ENCODE measurements at regions not wholly inside any gene's neighbourhood (a gene's known extent, or its start where the extent isn't known, plus 50 kb on each side); places are given as distances from the start of the nearest gene placed in this dataset.

- TF ChIP-seq, protein P1, sequence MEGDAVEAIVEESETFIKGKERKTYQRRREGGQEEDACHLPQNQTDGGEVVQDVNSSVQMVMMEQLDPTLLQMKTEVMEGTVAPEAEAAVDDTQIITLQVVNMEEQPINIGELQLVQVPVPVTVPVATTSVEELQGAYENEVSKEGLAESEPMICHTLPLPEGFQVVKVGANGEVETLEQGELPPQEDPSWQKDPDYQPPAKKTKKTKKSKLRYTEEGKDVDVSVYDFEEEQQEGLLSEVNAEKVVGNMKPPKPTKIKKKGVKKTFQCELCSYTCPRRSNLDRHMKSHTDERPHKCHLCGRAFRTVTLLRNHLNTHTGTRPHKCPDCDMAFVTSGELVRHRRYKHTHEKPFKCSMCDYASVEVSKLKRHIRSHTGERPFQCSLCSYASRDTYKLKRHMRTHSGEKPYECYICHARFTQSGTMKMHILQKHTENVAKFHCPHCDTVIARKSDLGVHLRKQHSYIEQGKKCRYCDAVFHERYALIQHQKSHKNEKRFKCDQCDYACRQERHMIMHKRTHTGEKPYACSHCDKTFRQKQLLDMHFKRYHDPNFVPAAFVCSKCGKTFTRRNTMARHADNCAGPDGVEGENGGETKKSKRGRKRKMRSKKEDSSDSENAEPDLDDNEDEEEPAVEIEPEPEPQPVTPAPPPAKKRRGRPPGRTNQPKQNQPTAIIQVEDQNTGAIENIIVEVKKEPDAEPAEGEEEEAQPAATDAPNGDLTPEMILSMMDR (IDR thresholded peaks at IDR 0.05) = no peak
- H3K36me3 ChIP-seq = no peaks in the 10 kb centered on the region
- peaks cover 0 to 3% (median 0%) of the 10 kb centered on the region in 11 donors for H3K9me3 ChIP-seq
- peaks cover 6 to 17% (median 9%) of the 10 kb centered on the region in 9 donors for H3K4me1 ChIP-seq
- 69% methylated on average over 6 of the region's 6 CpGs for WGBS, 2 donors
- no peaks in the 10 kb centered on the region for H3K27me3 ChIP-seq
- no peak overlapping the region for H3K4me3 ChIP-seq
- no peak overlapping the region for H3K27ac ChIP-seq
- ATAC-seq (no peak), DNase-seq (no peak)
- intact Hi-C loops (cut with DNase I) = no loop called here
These were observed 438.7 kb upstream of the JARID2 start for GRCh38 chr6:14807130-14807529.

- H3K27me3 ChIP-seq = no peaks in the 10 kb centered on the region
- no peak for DNase-seq
- intact Hi-C loops (cut with DNase I) = no loop called here
- TF ChIP-seq, protein P1 (IDR thresholded peaks at IDR 0.05) = no peak
- 95 to 97% methylated on average over 7 of the region's 7 CpGs for WGBS, 2 donors
- no peaks in the 10 kb centered on the region for H3K36me3 ChIP-seq
- H3K9me3 ChIP-seq = peaks cover 0 to 3% (median 0%) of the 10 kb centered on the region in 11 donors
- H3K4me3 ChIP-seq = no peak overlapping the region
- H3K27ac ChIP-seq = no peak overlapping the region
- H3K4me1 ChIP-seq = peaks cover 6 to 17% (median 9%) of the 10 kb centered on the region in 9 donors
- ATAC-seq = no peak
These were observed 437.9 kb upstream of the JARID2 start for GRCh38 chr6:14807971-14808370.

DNA sequence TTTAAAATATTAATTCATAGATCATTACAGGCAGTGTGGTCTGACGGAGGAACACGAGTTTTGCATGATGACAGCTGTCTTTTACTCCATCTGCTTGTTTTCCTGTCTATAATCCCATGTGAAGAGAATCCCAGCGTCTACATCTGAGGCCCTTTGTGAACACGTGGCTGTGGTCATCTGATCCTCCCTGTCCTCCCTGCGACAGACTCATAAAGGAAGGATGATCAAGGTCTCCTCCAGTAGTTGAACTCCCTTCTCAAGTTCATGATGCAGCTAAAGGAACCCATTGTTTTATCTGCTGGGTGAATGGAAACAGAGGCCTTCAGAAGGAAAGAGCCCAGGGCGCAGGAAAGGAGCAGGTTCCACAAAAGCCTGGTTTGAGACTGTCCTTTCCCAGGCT is 435.8 kb upstream of the JARID2 start:
- intact Hi-C loops (cut with DNase I) = no loop called here
- H3K36me3 ChIP-seq = no peaks in the 10 kb centered on the region
- TF ChIP-seq, protein P1 (IDR thresholded peaks at IDR 0.05) = no peak
- 86 to 89% methylated on average over 6 of the region's 6 CpGs for WGBS, 2 donors
- DNase-seq (no peak), ATAC-seq (no peak)
- no peak overlapping the region for H3K4me3 ChIP-seq
- H3K4me1 ChIP-seq = peaks cover under 1 to 4% (median 2%) of the 10 kb centered on the region in 9 donors
- peaks cover 0 to 3% (median 0%) of the 10 kb centered on the region in 11 donors for H3K9me3 ChIP-seq
- H3K27me3 ChIP-seq = no peaks in the 10 kb centered on the region
- no peak overlapping the region for H3K27ac ChIP-seq

DNA sequence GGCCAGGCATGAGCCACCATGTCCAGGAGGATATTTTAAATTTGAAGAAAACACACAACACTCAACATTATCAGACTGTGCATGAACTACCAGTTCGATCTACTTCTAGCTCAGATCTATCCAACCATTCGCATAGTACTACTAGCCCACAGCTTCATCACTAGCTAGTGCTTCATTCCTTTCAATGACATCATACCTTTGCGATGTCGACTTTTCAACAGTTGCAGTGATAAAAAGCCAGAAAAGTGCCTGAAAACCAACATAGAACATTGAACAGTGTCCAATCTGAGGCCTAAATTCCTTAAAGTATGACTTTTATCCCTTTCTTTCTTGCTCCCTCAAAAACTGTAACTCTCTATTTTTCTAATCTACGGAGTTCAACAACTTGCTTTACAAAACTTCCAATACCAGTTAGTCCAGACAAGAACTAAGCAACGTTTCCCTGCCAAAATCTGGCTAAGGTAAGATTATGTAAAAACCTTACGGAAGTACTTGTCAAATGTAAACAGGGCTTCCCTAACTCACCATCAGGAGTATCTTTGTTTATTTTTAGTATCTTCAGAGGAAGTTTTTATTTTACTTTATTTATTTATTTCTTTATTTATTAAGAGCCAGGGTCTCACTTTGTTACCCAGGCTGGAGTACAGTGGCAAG is 434.0 kb upstream of the JARID2 start:
- Histone ChIP-seq H3K4me3 (no peak overlapping the region), H3K27ac (no peak overlapping the region), H3K4me1 (no peaks in the 10 kb centered on the region), H3K9me3 (peaks cover 0 to 3% (median 0%) of the 10 kb centered on the region in 11 donors), H3K36me3 (no peaks in the 10 kb centered on the region), H3K27me3 (no peaks in the 10 kb centered on the region)
- WGBS, 2 donors = 77 to 79% methylated on average over 7 of the region's 7 CpGs
- TF ChIP-seq, protein P1 (IDR thresholded peaks at IDR 0.05) = no peak
- intact Hi-C loops (cut with DNase I) = no loop called here
- peak in 3 of 8 donors; percentile 41 to 57 (median 48) for ATAC-seq
- no peak for DNase-seq
